ENCODE measurements at regions not wholly inside any gene's neighbourhood (a gene's known extent, or its start where the extent isn't known, plus 50 kb on each side); places are given as distances from the start of the nearest gene placed in this dataset.

DNA sequence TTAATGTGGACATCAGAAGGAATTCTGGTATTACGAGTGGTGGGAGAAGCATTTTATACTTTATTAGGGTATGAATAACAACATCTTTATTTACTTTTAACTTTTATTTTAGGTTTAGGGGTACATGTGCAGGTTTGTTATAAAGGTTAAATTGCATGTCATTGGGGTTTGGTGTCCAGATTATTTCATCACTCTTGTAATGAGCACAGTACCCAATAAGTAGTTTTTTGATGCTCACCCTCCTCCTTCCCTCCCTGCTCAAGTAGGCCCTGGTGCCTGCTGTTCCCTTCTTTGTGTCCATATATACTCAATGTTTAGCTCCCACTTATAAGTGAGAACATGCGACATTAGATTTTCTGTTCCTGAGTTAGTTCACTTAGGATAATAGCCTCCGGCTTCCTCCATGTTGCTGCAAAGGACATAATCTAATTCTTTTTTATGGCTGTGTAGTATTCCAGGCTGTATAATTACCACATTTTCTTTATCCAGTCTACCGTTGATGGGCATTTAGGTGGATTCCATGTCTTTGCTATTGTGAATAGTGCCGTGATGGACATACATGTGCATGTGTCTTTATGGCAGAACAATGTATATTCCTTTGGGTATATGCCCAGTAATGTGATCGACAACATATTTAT lies 456.2 kb downstream of the XYLT1 start:
- TF ChIP-seq, protein P1, sequence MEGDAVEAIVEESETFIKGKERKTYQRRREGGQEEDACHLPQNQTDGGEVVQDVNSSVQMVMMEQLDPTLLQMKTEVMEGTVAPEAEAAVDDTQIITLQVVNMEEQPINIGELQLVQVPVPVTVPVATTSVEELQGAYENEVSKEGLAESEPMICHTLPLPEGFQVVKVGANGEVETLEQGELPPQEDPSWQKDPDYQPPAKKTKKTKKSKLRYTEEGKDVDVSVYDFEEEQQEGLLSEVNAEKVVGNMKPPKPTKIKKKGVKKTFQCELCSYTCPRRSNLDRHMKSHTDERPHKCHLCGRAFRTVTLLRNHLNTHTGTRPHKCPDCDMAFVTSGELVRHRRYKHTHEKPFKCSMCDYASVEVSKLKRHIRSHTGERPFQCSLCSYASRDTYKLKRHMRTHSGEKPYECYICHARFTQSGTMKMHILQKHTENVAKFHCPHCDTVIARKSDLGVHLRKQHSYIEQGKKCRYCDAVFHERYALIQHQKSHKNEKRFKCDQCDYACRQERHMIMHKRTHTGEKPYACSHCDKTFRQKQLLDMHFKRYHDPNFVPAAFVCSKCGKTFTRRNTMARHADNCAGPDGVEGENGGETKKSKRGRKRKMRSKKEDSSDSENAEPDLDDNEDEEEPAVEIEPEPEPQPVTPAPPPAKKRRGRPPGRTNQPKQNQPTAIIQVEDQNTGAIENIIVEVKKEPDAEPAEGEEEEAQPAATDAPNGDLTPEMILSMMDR (IDR thresholded peaks at IDR 0.05): no peak
- no peak for TF ChIP-seq EZH2 (IDR thresholded peaks at IDR 0.05)

All from neural progenitor cell (in vitro differentiated cells).